AG04450 (cell line): ENCODE measurements at regions not wholly inside any gene's neighbourhood (a gene's known extent, or its start where the extent isn't known, plus 50 kb on each side); places are given as distances from the start of the nearest gene placed in this dataset.
A peak's percentile ranks its signal among the peaks of the same experiment; 100 is the strongest.

Experiments used
- CTCF ChIA-PET: fragments of 300-600, 350-600 bp; formaldehyde crosslinking; extraction: SDS; loops from one replicate; lab custom pipeline; 2022; ENCODE audit warnings: antibody characterized with exemption, inconsistent platforms; lab: Charles Lee
- POLR2A ChIA-PET: fragments of 350-600 bp; formaldehyde crosslinking; extraction: SDS; loops from one replicate; lab custom pipeline; 2021; ENCODE audit warnings: antibody characterized with exemption, inconsistent platforms; lab: Yijun Ruan, JAX
- DNase-seq: peaks from one replicate; pipeline ENCODE4 v3.0.0-alpha.2; 2011; ENCODE audit warnings: low read depth, low spot score
- H3K27ac ChIP-seq: one replicate; pipeline ENCODE4 v1.5.1; 2012; ENCODE audit warnings: low read depth, low read length, control low read depth
- H3K27me3 ChIP-seq: one replicate; pipeline ENCODE4 v1.6.0; 2012; ENCODE audit warnings: low read length; ENCODE audit not compliant: control insufficient read depth, insufficient read depth
- H3K4me3 ChIP-seq: 2 replicates; pipeline ENCODE4 v1.5.1; 2011; ENCODE audit warnings: mild to moderate bottlenecking, low read depth, low read length, control low read depth
- H3K9me3 ChIP-seq: 2 replicates; pipeline ENCODE4 v1.5.1; 2012; ENCODE audit warnings: low read length; ENCODE audit not compliant: control insufficient read depth, insufficient read depth
- CTCF ChIP-seq: IDR thresholded peaks from 2 replicates; pipeline ENCODE4 v1.5.1; 2011; ENCODE audit warnings: low read depth, low read length, control low read depth, inconsistent platforms

- CTCF ChIA-PET, result interaction anchor here (1.3 kb wide), 1 partner anchor 81 kb away, joined by 3 read pairs; no protein-coding TSS in a partner anchor
- no peak for TF ChIP-seq CTCF
- Histone ChIP-seq H3K27ac (no peak overlapping the region), H3K27me3 (no peaks in the 10 kb centered on the region), H3K4me3 (no peak overlapping the region), H3K9me3 (peaks cover 15% of the 10 kb centered on the region)
- POLR2A ChIA-PET, result no interaction called here
- DNase-seq, result no peak
Measured at GRCh38 chr14:71773898-71774481, 158.2 kb upstream of the RGS6 start.

- peak; percentile 25; the same call in 1 of the 2 replicates for TF ChIP-seq CTCF
- Histone ChIP-seq H3K27ac (no peak overlapping the region), H3K9me3 (peaks cover 15% of the 10 kb centered on the region), H3K4me3 (no peak overlapping the region), H3K27me3 (no peaks in the 10 kb centered on the region)
- DNase-seq, result no peak
- POLR2A ChIA-PET, result no interaction called here
- CTCF ChIA-PET, result interaction anchor here (0.5 to 2.5 kb wide), 3 partner anchors 24 to 1000 kb away, joined by 5 to 10 read pairs (median 9); no protein-coding TSS in a partner anchor
Measured at GRCh38 chr14:71776471-71777360, 155.5 kb upstream of the RGS6 start.

GRCh38 chr14:71780075-71780474 is 152.2 kb upstream of the RGS6 start:
- DNase-seq, result no peak
- ChIA-PET CTCF (interaction anchor here (0.8 to 1.7 kb wide), 3 partner anchors 13 to 75 kb away, joined by 3 to 4 read pairs (median 4); no protein-coding TSS in a partner anchor), POLR2A (no interaction called here)
- Histone ChIP-seq H3K27ac (no peak overlapping the region), H3K9me3 (no peaks in the 10 kb centered on the region), H3K27me3 (peaks cover 2% of the 10 kb centered on the region), H3K4me3 (no peak overlapping the region)
- no peak for TF ChIP-seq CTCF

GRCh38 chr14:71780822-71781221 is 151.4 kb upstream of the RGS6 start:
- H3K9me3 ChIP-seq, result no peaks in the 10 kb centered on the region
- POLR2A ChIA-PET, result no interaction called here
- DNase-seq, result no peak
- no peak overlapping the region for H3K27ac ChIP-seq
- H3K27me3 ChIP-seq, result peaks cover 2% of the 10 kb centered on the region
- no peak overlapping the region for H3K4me3 ChIP-seq
- TF ChIP-seq CTCF, result no peak
- CTCF ChIA-PET, result interaction anchor here (0.8 to 1.7 kb wide), 3 partner anchors 14 to 74 kb away, joined by 3 to 4 read pairs (median 4); no protein-coding TSS in a partner anchor
